Stomach (tissue), 8 donors: ENCODE measurements at regions not wholly inside any gene's neighbourhood (a gene's known extent, or its start where the extent isn't known, plus 50 kb on each side); places are given as distances from the start of the nearest gene placed in this dataset.

Experiments used
- DNase-seq, 2 donors: peaks; one replicate each; pipeline versions ENCODE4 v3.0.0 to v3.0.0-alpha.2; 2013 to 2019
- H3K27ac ChIP-seq, 5 donors: fragments of 200-600 bp in 4 of 5; sonication (generic) in 4 of 5; one replicate each; pipeline ENCODE4 v1.5.1; 2013 to 2019; ENCODE audit warnings: mild to moderate bottlenecking in 1 of 5, moderate library complexity in 1 of 5
- H3K27me3 ChIP-seq, 3 donors: fragments of 200-600 bp; sonication (generic); one replicate each; pipeline ENCODE4 v1.5.1; 2017 to 2019; ENCODE audit warnings: mixed run types in 1 of 3
- H3K36me3 ChIP-seq, 4 donors: fragments of 200-600 bp; sonication (generic); 1 replicate in 3 of 4; 2 replicates in 1 of 4; pipeline ENCODE4 v1.5.1; 2016 to 2019
- H3K4me1 ChIP-seq, 4 donors: fragments of 200-600 bp; sonication (generic); one replicate each; pipeline ENCODE4 v1.5.1; 2016 to 2019
- H3K4me3 ChIP-seq, 4 donors: fragments of 200-600 bp; sonication (generic) in 3 of 4; one replicate each; pipeline ENCODE4 v1.5.1; 2016 to 2019; ENCODE audit warnings: mild to moderate bottlenecking in 1 of 4
- H3K9me3 ChIP-seq, 4 donors: fragments of 200-600 bp; sonication (generic); one replicate each; pipeline ENCODE4 v1.5.1; 2016 to 2019
- CTCF ChIP-seq, 7 experiments: fragments of 450-650 bp in 4 of 7; fragments of 200-600 bp in 3 of 7; sonication (generic) in 3 of 7; IDR thresholded peaks; one replicate each; pipeline ENCODE4 v1.5.1; 2016 to 2019; ENCODE audit warnings: antibody characterized with exemption in 7 of 7, control low read depth in 2 of 7, mild to moderate bottlenecking in 1 of 7
- EP300 ChIP-seq: sonication (generic); formaldehyde crosslinking; IDR thresholded peaks from one replicate; pipeline ENCODE4 v1.6.1; 2017; ENCODE audit warnings: antibody characterized with exemption
- POLR2A ChIP-seq, 4 donors: fragments of 450-650 bp; IDR thresholded peaks; one replicate each; pipeline ENCODE4 v1.6.1; 2016; ENCODE audit warnings: antibody characterized with exemption in 4 of 4, control low read depth in 2 of 4, mild to moderate bottlenecking in 1 of 4, moderate library complexity in 1 of 4
- POLR2AphosphoS5 ChIP-seq, 3 donors: sonication (generic); formaldehyde crosslinking; IDR thresholded peaks; one replicate each; pipeline ENCODE4 v1.6.1; 2016; ENCODE audit warnings: antibody characterized with exemption in 3 of 3
- WGBS, 5 donors: extraction: QIAGEN DNeasy Blood & Tissue Kit in 3 of 5; methylation state at CpG; one replicate each; pipeline versions ENCODE4 v1.1.5 to v1.1.7; 2013 to 2018; 5-methylcytosine and 5-hydroxymethylcytosine counted together
- intact Hi-C: fragments of 100-400 bp; cut with DNase I; formaldehyde crosslinking; loops from one replicate; pipeline ENCODE4 v1.15.1; 2023; ENCODE audit warnings: low total_unique reads
- donor health status: healthy with polysubstance abuse.
- donor health status: Bipolar disorder and iron deficiency.
- donor health status: healthy.

- WGBS, 5 donors = 36 to 49% (median 49%) methylated on average over 3 of the region's 3 CpGs
- TF ChIP-seq POLR2A (IDR thresholded peaks at IDR 0.05) (no peak), POLR2AphosphoS5 (IDR thresholded peaks at IDR 0.05) (no peak), EP300 (no peak), CTCF (IDR thresholded peaks at IDR 0.05) (no peak)
- Histone ChIP-seq H3K4me1 (no peaks in the 10 kb centered on the region), H3K4me3 (no peak overlapping the region), H3K27me3 (peaks cover 0 to 59% (median 0%) of the 10 kb centered on the region in 3 donors), H3K9me3 (no peaks in the 10 kb centered on the region), H3K27ac (no peak overlapping the region), H3K36me3 (no peaks in the 10 kb centered on the region)
- no peak for DNase-seq
- intact Hi-C loops = no loop called here
These were observed 308.6 kb downstream of the MATN1 start for GRCh38 chr1:30414851-30415165.

- 48 to 71% (median 54%) methylated on average over 12 to 14 of the region's 14 CpGs for WGBS, 5 donors
- TF ChIP-seq CTCF (IDR thresholded peaks at IDR 0.05) = no peak
- no peak for TF ChIP-seq POLR2A (IDR thresholded peaks at IDR 0.05)
- TF ChIP-seq EP300 = no peak
- TF ChIP-seq POLR2AphosphoS5 (IDR thresholded peaks at IDR 0.05) = no peak
- H3K9me3 ChIP-seq = no peaks in the 10 kb centered on the region
- intact Hi-C loops = no loop called here
- no peak overlapping the region for H3K27ac ChIP-seq
- H3K4me1 ChIP-seq = no peaks in the 10 kb centered on the region
- no peaks in the 10 kb centered on the region for H3K36me3 ChIP-seq
- H3K4me3 ChIP-seq = no peak overlapping the region
- peaks cover 0 to 64% (median 0%) of the 10 kb centered on the region in 3 donors for H3K27me3 ChIP-seq
- DNase-seq = no peak
These were observed 309.1 kb downstream of the MATN1 start for GRCh38 chr1:30414086-30414850.

GRCh38 chr1:30413606-30414005, 309.8 kb downstream of the MATN1 start:
- Histone ChIP-seq H3K4me1 (no peaks in the 10 kb centered on the region), H3K4me3 (no peak overlapping the region), H3K9me3 (no peaks in the 10 kb centered on the region), H3K36me3 (no peaks in the 10 kb centered on the region), H3K27me3 (peaks cover 0 to 70% (median 0%) of the 10 kb centered on the region in 3 donors), H3K27ac (no peak overlapping the region)
- WGBS, 5 donors = 83 to 87% (median 86%) methylated on average over 11 to 12 of the region's 12 CpGs
- intact Hi-C loops = no loop called here
- TF ChIP-seq POLR2A (IDR thresholded peaks at IDR 0.05) (no peak), POLR2AphosphoS5 (IDR thresholded peaks at IDR 0.05) (no peak), EP300 (no peak), CTCF (IDR thresholded peaks at IDR 0.05) (no peak)
- peak in 1 of 2 donors; percentile 18 for DNase-seq

GRCh38 chr1:30413111-30413440, 310.3 kb downstream of the MATN1 start:
- intact Hi-C loops = no loop called here
- WGBS, 5 donors = 49 to 53% (median 50%) methylated on average over 8 of the region's 8 CpGs
- TF ChIP-seq POLR2AphosphoS5 (IDR thresholded peaks at IDR 0.05) (no peak), EP300 (no peak), CTCF (IDR thresholded peaks at IDR 0.05) (no peak), POLR2A (IDR thresholded peaks at IDR 0.05) (no peak)
- Histone ChIP-seq H3K4me1 (no peaks in the 10 kb centered on the region), H3K4me3 (no peak overlapping the region), H3K27ac (no peak overlapping the region), H3K27me3 (peaks cover 0 to 70% (median 0%) of the 10 kb centered on the region in 3 donors), H3K36me3 (no peaks in the 10 kb centered on the region), H3K9me3 (no peaks in the 10 kb centered on the region)
- peak in 1 of 2 donors; percentile 2 for DNase-seq
